A549 (cell line): ENCODE measurements at regions not wholly inside any gene's neighbourhood (a gene's known extent, or its start where the extent isn't known, plus 50 kb on each side); places are given as distances from the start of the nearest gene placed in this dataset.

Experiments used
- EP300 ChIP-seq, 2 experiments: fragments of >200 bp; sonication (Bioruptor Twin); formaldehyde crosslinking; IDR thresholded peaks; 2 replicates in 1 of 2; 3 replicates in 1 of 2; pipeline ENCODE4 v1.6.1; 2016 to 2017
- TF ChIP-seq, protein P1 (sequence below): fragments of 450-650 bp; IDR thresholded peaks from 2 replicates; pipeline ENCODE4 v1.6.1; 2014; ENCODE audit warnings: antibody characterized with exemption

DNA sequence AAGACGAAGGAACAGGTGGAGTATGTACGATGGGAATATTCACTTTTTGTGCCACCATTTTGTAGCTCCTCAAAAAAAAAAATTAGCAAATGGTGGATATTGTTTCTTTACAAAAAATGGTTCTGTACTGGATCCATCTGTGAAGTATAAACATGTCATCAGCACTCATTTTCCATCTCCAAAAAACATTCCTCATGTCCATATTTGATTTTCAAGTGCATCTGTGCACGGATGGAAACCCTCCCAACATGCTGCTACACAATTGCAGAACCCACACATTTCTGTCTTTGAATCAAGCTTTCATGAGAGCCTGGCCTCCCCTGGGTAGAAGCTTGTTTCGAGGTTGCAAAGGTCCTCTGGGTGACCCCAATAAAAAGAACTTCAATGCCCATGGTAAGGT is 59.6 kb upstream of the ZEB2 start:
- TF ChIP-seq, protein P1, sequence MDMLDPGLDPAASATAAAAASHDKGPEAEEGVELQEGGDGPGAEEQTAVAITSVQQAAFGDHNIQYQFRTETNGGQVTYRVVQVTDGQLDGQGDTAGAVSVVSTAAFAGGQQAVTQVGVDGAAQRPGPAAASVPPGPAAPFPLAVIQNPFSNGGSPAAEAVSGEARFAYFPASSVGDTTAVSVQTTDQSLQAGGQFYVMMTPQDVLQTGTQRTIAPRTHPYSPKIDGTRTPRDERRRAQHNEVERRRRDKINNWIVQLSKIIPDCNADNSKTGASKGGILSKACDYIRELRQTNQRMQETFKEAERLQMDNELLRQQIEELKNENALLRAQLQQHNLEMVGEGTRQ, result no peak
- no peak for TF ChIP-seq EP300 (IDR thresholded peaks at IDR 0.05)
